ENCODE measurements at regions not wholly inside any gene's neighbourhood (a gene's known extent, or its start where the extent isn't known, plus 50 kb on each side); places are given as distances from the start of the nearest gene placed in this dataset.
A peak's percentile ranks its signal among the peaks of the same experiment; 100 is the strongest.
"Not testable (repeated sequence)": the region's sequence is repeated elsewhere in the genome, so short reads cannot be mapped to it uniquely, and the experiment has no call there.

- H3K27ac Mint-ChIP-seq, H3K9me3 Mint-ChIP-seq: not testable (repeated sequence)
These were observed 185.7 kb downstream of the LAT start for GRCh38 chr16:29170393-29171119.

GRCh38 chr16:29169295-29169994 is 184.6 kb downstream of the LAT start:
- not testable (repeated sequence) for ATAC-seq (replicated peaks in 1 of 2); H3K36me3 Mint-ChIP-seq (ENCODE audit: insufficient read depth in 2 of 2); H3K27me3 Mint-ChIP-seq (ENCODE audit: low read depth); H3K4me1 Mint-ChIP-seq (ENCODE audit: low read depth); H3K27ac Mint-ChIP-seq; H3K9me3 Mint-ChIP-seq; H3K4me3 Mint-ChIP-seq; DNase-seq

More at GRCh38 chr16:29170393-29171119, 185.7 kb downstream of the LAT start:
- not testable (repeated sequence) for H3K27me3 Mint-ChIP-seq (ENCODE audit: low read depth); H3K4me1 Mint-ChIP-seq (ENCODE audit: low read depth); H3K4me3 Mint-ChIP-seq; ATAC-seq (replicated peaks in 1 of 2); H3K36me3 Mint-ChIP-seq (ENCODE audit: insufficient read depth in 2 of 2); DNase-seq

GRCh38 chr16:29168515-29169259 is 183.8 kb downstream of the LAT start:
- H3K36me3 Mint-ChIP-seq (ENCODE audit: insufficient read depth in 2 of 2); DNase-seq; H3K27me3 Mint-ChIP-seq (ENCODE audit: low read depth); H3K4me1 Mint-ChIP-seq (ENCODE audit: low read depth); H3K9me3 Mint-ChIP-seq; H3K4me3 Mint-ChIP-seq; ATAC-seq (replicated peaks in 1 of 2); H3K27ac Mint-ChIP-seq: not testable (repeated sequence)

GRCh38 chr16:29164442-29165089 is 179.7 kb downstream of the LAT start:
- H3K36me3 Mint-ChIP-seq (ENCODE audit: insufficient read depth in 2 of 2); DNase-seq; H3K4me3 Mint-ChIP-seq; H3K27me3 Mint-ChIP-seq (ENCODE audit: low read depth); H3K27ac Mint-ChIP-seq; ATAC-seq (replicated peaks in 1 of 2); H3K4me1 Mint-ChIP-seq (ENCODE audit: low read depth); H3K9me3 Mint-ChIP-seq: not testable (repeated sequence)

- H3K27ac Mint-ChIP-seq; H3K36me3 Mint-ChIP-seq (ENCODE audit: insufficient read depth in 2 of 2); DNase-seq; ATAC-seq (replicated peaks in 1 of 2); H3K27me3 Mint-ChIP-seq (ENCODE audit: low read depth); H3K9me3 Mint-ChIP-seq; H3K4me3 Mint-ChIP-seq: not testable (repeated sequence)
- peaks cover 24% of the 10 kb centered on the region for H3K4me1 Mint-ChIP-seq (ENCODE audit: low read depth)
These were observed 175.3 kb downstream of the LAT start for GRCh38 chr16:29160171-29160570.

- DNase-seq; H3K27me3 Mint-ChIP-seq (ENCODE audit: low read depth); H3K9me3 Mint-ChIP-seq; H3K36me3 Mint-ChIP-seq (ENCODE audit: insufficient read depth in 2 of 2); ATAC-seq (replicated peaks in 1 of 2); H3K4me3 Mint-ChIP-seq; H3K27ac Mint-ChIP-seq: not testable (repeated sequence)
- peaks cover 29% of the 10 kb centered on the region for H3K4me1 Mint-ChIP-seq (ENCODE audit: low read depth)
These were observed 174.8 kb downstream of the LAT start for GRCh38 chr16:29159603-29160002.

- no peaks in the 10 kb centered on the region for H3K27me3 Mint-ChIP-seq (ENCODE audit: low read depth)
- H3K9me3 Mint-ChIP-seq: no peaks in the 10 kb centered on the region
- ATAC-seq (replicated peaks in 1 of 2) (no peak), DNase-seq (no peak)
- H3K36me3 Mint-ChIP-seq (ENCODE audit: insufficient read depth in 2 of 2): peaks cover 0 to 10% of the 10 kb centered on the region in 2 donors
- H3K4me3 Mint-ChIP-seq: no peak overlapping the region
- H3K4me1 Mint-ChIP-seq (ENCODE audit: low read depth): peaks cover 36% of the 10 kb centered on the region
- H3K27ac Mint-ChIP-seq: no peak overlapping the region
These were observed 173.9 kb downstream of the LAT start for GRCh38 chr16:29158785-29159184.

GRCh38 chr16:29158031-29158784 is 173.4 kb downstream of the LAT start:
- Mint-ChIP-seq H3K36me3 (ENCODE audit: insufficient read depth in 2 of 2) (peaks cover 0 to 11% of the 10 kb centered on the region in 2 donors), H3K4me1 (ENCODE audit: low read depth) (peaks cover 38% of the 10 kb centered on the region)
- not testable (repeated sequence) for H3K4me3 Mint-ChIP-seq; DNase-seq; ATAC-seq (replicated peaks in 1 of 2); H3K9me3 Mint-ChIP-seq; H3K27ac Mint-ChIP-seq; H3K27me3 Mint-ChIP-seq (ENCODE audit: low read depth)

GRCh38 chr16:29157051-29157923 is 172.4 kb downstream of the LAT start:
- Mint-ChIP-seq H3K4me1 (ENCODE audit: low read depth) (peaks cover 44% of the 10 kb centered on the region), H3K27ac (peak overlapping the region; percentile 84), H3K36me3 (ENCODE audit: insufficient read depth in 2 of 2) (peaks cover 0 to 11% of the 10 kb centered on the region in 2 donors), H3K4me3 (peak overlapping the region in 1 of 2 donors; percentile 29)
- ATAC-seq (replicated peaks in 1 of 2): peak; percentile 54 to 66
- DNase-seq: peak in 1 of 2 donors; percentile 10
- H3K27me3 Mint-ChIP-seq (ENCODE audit: low read depth); H3K9me3 Mint-ChIP-seq: not testable (repeated sequence)

GRCh38 chr16:29156511-29156910 is 171.7 kb downstream of the LAT start:
- Mint-ChIP-seq H3K9me3 (no peaks in the 10 kb centered on the region), H3K27ac (peak overlapping the region; percentile 84), H3K27me3 (ENCODE audit: low read depth) (no peaks in the 10 kb centered on the region), H3K36me3 (ENCODE audit: insufficient read depth in 2 of 2) (peaks cover 0 to 11% of the 10 kb centered on the region in 2 donors), H3K4me3 (peak overlapping the region in 1 of 2 donors; percentile 29), H3K4me1 (ENCODE audit: low read depth) (peaks cover 45% of the 10 kb centered on the region)
- no peak for DNase-seq
- ATAC-seq (replicated peaks in 1 of 2): no peak

GRCh38 chr16:29155866-29156200 is 171.0 kb downstream of the LAT start:
- H3K9me3 Mint-ChIP-seq; H3K27me3 Mint-ChIP-seq (ENCODE audit: low read depth); H3K27ac Mint-ChIP-seq; DNase-seq; H3K4me3 Mint-ChIP-seq; ATAC-seq (replicated peaks in 1 of 2): not testable (repeated sequence)
- H3K4me1 Mint-ChIP-seq (ENCODE audit: low read depth): peaks cover 45% of the 10 kb centered on the region
- H3K36me3 Mint-ChIP-seq (ENCODE audit: insufficient read depth in 2 of 2): peaks cover 0 to 11% of the 10 kb centered on the region in 2 donors

Data from activated T-cell treated with anti-CD3 and anti-CD28 coated beads, Interleukin-2, amount 50 U/mL, for 72 hours (primary cell).